ENCODE measurements at regions not wholly inside any gene's neighbourhood (a gene's known extent, or its start where the extent isn't known, plus 50 kb on each side); places are given as distances from the start of the nearest gene placed in this dataset.

GRCh38 chr14:25178255-25178654 is 128.3 kb upstream of the STXBP6 start:
- TF ChIP-seq, protein P1, sequence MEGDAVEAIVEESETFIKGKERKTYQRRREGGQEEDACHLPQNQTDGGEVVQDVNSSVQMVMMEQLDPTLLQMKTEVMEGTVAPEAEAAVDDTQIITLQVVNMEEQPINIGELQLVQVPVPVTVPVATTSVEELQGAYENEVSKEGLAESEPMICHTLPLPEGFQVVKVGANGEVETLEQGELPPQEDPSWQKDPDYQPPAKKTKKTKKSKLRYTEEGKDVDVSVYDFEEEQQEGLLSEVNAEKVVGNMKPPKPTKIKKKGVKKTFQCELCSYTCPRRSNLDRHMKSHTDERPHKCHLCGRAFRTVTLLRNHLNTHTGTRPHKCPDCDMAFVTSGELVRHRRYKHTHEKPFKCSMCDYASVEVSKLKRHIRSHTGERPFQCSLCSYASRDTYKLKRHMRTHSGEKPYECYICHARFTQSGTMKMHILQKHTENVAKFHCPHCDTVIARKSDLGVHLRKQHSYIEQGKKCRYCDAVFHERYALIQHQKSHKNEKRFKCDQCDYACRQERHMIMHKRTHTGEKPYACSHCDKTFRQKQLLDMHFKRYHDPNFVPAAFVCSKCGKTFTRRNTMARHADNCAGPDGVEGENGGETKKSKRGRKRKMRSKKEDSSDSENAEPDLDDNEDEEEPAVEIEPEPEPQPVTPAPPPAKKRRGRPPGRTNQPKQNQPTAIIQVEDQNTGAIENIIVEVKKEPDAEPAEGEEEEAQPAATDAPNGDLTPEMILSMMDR (IDR thresholded peaks at IDR 0.05; ENCODE audit: unreplicated experiment) = no peak
- CTCF ChIA-PET = no interaction called here

GRCh38 chr14:25150934-25151790 is 101.2 kb upstream of the STXBP6 start:
- Mint-ChIP-seq H3K4me1 (ENCODE audit: low read depth, unreplicated experiment) (peaks cover 5% of the 10 kb centered on the region), H3K27ac (ENCODE audit: unreplicated experiment) (no peak overlapping the region), H3K27me3 (ENCODE audit: unreplicated experiment) (peaks cover 18% of the 10 kb centered on the region), H3K4me3 (ENCODE audit: low read depth, unreplicated experiment) (no peak overlapping the region), H3K9me3 (ENCODE audit: low read depth, unreplicated experiment) (no peaks in the 10 kb centered on the region), H3K36me3 (ENCODE audit: insufficient read depth, unreplicated experiment) (no peaks in the 10 kb centered on the region)
- intact Hi-C loops (cut with micrococcal nuclease; ENCODE audit: unreplicated experiment) = loop anchor here (1.0 to 10.0 kb wide), 4 partner anchors 254 to 440 kb away; no protein-coding TSS in a partner anchor
- no TSS peak for BruUV-seq (replicated peaks)
- no peak for DNase-seq
- TF ChIP-seq, protein P1 (IDR thresholded peaks at IDR 0.05; ENCODE audit: unreplicated experiment) = peak; percentile 21
- CTCF ChIA-PET = interaction anchor here (0.9 to 1.4 kb wide), 3 partner anchors 345 to 390 kb away, joined by 3 to 7 read pairs (median 4); no protein-coding TSS in a partner anchor

More at GRCh38 chr14:25178255-25178654, 128.3 kb upstream of the STXBP6 start:
- DNase-seq = no peak
- no peak overlapping the region for H3K27ac Mint-ChIP-seq (ENCODE audit: unreplicated experiment)
- no peak overlapping the region for H3K4me3 Mint-ChIP-seq (ENCODE audit: low read depth, unreplicated experiment)
- intact Hi-C loops (cut with micrococcal nuclease; ENCODE audit: unreplicated experiment) = no loop called here
- H3K27me3 Mint-ChIP-seq (ENCODE audit: unreplicated experiment) = no peaks in the 10 kb centered on the region
- H3K4me1 Mint-ChIP-seq (ENCODE audit: low read depth, unreplicated experiment) = no peaks in the 10 kb centered on the region
- no TSS peak for BruUV-seq (replicated peaks)
- H3K36me3 Mint-ChIP-seq (ENCODE audit: insufficient read depth, unreplicated experiment) = no peaks in the 10 kb centered on the region
- no peaks in the 10 kb centered on the region for H3K9me3 Mint-ChIP-seq (ENCODE audit: low read depth, unreplicated experiment)

DNA sequence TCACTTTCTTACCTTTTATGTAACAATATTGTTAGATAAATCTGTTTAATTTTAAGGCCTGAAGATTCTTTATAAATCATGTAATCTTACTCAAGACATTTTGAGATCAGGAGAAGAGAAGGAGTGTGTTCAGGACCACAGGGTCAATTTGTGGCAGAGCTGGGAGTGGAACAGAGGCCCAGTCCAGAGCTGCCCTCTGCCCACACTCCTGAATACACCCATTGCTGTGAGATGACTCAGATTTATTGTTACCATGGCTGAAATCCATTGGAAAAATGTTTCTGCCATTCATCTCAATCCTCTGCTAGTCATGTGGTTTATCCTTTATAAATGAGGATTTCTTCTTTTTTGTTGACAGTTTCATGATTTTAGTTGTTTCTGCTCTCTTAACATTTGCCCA is 100.5 kb upstream of the STXBP6 start:
- no peak for DNase-seq
- TF ChIP-seq, protein P1 (IDR thresholded peaks at IDR 0.05; ENCODE audit: unreplicated experiment) = no peak
- BruUV-seq (replicated peaks) = no TSS peak
- no peak overlapping the region for H3K27ac Mint-ChIP-seq (ENCODE audit: unreplicated experiment)
- CTCF ChIA-PET = interaction anchor here (1.0 kb wide), 1 partner anchor 344 kb away, joined by 4 read pairs; no protein-coding TSS in a partner anchor
- H3K36me3 Mint-ChIP-seq (ENCODE audit: insufficient read depth, unreplicated experiment) = no peaks in the 10 kb centered on the region
- no peaks in the 10 kb centered on the region for H3K4me1 Mint-ChIP-seq (ENCODE audit: low read depth, unreplicated experiment)
- peaks cover 18% of the 10 kb centered on the region for H3K27me3 Mint-ChIP-seq (ENCODE audit: unreplicated experiment)
- intact Hi-C loops (cut with micrococcal nuclease; ENCODE audit: unreplicated experiment) = loop anchor here (2.0 to 10.0 kb wide), 2 partner anchors 254 to 440 kb away; no protein-coding TSS in a partner anchor
- no peaks in the 10 kb centered on the region for H3K9me3 Mint-ChIP-seq (ENCODE audit: low read depth, unreplicated experiment)
- H3K4me3 Mint-ChIP-seq (ENCODE audit: low read depth, unreplicated experiment) = no peak overlapping the region

GRCh38 chr14:25140411-25140810 is 90.5 kb upstream of the STXBP6 start:
- BruUV-seq (replicated peaks) = no TSS peak
- Mint-ChIP-seq H3K4me1 (ENCODE audit: low read depth, unreplicated experiment) (no peaks in the 10 kb centered on the region), H3K36me3 (ENCODE audit: insufficient read depth, unreplicated experiment) (no peaks in the 10 kb centered on the region), H3K27ac (ENCODE audit: unreplicated experiment) (no peak overlapping the region), H3K9me3 (ENCODE audit: low read depth, unreplicated experiment) (peaks cover 5% of the 10 kb centered on the region), H3K4me3 (ENCODE audit: low read depth, unreplicated experiment) (no peak overlapping the region), H3K27me3 (ENCODE audit: unreplicated experiment) (no peaks in the 10 kb centered on the region)
- intact Hi-C loops (cut with micrococcal nuclease; ENCODE audit: unreplicated experiment) = no loop called here
- CTCF ChIA-PET = no interaction called here
- DNase-seq = no peak
- TF ChIP-seq, protein P1 (IDR thresholded peaks at IDR 0.05; ENCODE audit: unreplicated experiment) = no peak

All from Calu3 (cell line).